Activated CD4-positive, alpha-beta T cell treated with anti-CD3 and anti-CD28 coated beads for 48 hours (primary cell): ENCODE measurements at regions not wholly inside any gene's neighbourhood (a gene's known extent, or its start where the extent isn't known, plus 50 kb on each side); places are given as distances from the start of the nearest gene placed in this dataset.
"Not testable (repeated sequence)": the region's sequence is repeated elsewhere in the genome, so short reads cannot be mapped to it uniquely, and the experiment has no call there.

Experiments used
- DNase-seq: peaks from one replicate; pipeline ENCODE4 v3.0.0-alpha.2; 2020

DNA sequence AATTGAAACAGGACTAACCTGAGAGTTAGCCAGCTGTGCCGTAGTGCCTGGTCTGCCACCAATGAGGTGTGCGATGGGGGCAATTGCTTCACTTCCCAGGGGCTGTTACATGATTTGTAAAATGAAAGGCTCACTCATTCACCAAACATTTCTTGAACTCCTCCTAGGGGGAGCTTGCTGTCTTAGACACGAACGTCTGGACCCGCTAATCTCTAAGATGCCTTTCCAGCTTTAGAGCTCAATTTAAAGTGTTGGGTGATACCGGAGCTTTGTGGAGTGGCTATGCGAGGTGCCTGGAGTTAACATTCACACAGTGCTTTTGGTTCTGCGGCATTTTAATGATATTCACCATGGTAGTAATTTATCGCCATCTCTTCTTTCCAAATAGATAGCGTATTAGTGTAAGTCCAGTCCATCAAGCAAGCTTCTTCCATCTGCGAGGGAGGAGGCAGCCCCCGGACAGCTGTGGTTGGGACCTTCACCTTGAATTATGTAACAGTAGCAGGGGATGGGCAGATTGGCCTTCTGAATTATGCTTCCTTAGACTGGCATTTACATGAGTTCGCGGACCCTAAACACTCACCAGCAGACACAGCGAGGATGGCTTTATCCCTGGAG lies 179.9 kb downstream of the ADSS2 start:
- DNase-seq: no peak

DNA sequence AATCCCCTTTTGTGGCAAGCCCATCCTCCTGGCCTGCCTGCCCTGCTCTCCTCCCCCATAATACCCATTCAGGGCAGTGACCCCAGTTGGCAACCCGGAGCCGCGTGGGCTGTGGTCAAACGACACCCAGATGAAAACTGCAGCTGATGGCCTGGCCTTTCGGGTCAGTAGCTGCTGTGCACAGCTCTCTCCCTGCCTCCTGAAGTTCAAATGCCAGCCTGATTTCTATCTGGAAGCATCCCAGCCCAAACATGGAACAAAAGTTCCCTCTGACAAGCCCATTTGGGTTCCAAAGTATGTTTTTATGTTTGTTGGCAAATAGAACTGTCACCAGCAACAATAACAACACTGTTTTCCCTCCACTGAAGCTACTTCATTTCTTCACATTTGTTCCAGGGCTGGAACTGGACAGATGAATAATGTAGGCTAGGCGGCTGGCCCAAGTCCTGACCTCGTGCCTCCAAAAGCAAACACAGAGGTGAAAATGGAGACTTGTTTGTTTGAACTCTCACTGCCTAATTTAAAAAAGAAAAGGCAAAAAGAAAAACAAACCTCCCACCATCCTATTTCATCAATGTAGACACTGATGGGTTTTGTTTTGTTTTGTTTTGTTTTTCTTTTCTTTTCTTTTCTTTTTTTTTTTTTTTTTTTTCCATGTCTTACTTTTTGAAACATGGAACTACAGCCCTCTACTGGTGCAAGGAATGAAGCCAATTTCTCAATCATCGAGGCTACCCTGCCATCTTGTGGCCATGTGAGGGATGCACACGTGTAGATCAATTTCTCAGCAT lies 179.0 kb downstream of the ADSS2 start:
- DNase-seq: peak; percentile 74

DNA sequence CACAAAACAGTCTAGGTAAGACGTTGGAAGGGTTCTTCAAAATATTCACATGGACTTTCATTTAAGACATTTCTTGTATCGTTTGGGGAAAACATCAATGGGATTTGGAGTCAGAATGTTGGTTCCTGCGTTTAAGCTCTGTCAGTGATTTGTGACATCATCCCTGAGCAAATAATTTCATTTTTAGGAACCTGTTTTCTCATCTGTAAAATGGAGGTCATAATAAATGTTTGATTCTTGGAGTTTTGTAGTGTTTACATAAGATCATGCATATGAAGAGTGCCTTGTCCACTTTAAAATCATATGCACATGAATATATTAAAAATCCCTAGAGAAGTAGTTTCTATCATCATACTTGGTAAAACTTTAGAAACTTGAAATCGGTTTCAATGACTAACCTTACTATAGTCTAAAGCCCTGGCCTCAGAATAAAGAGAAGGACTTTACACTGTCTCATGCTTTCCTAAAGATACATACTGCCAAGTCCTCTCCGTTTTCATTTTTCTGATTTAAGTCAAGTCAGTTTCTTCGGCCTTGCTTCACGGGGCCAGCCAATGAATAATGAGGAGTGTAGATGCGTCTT lies 178.4 kb downstream of the ADSS2 start:
- DNase-seq: no peak

DNA sequence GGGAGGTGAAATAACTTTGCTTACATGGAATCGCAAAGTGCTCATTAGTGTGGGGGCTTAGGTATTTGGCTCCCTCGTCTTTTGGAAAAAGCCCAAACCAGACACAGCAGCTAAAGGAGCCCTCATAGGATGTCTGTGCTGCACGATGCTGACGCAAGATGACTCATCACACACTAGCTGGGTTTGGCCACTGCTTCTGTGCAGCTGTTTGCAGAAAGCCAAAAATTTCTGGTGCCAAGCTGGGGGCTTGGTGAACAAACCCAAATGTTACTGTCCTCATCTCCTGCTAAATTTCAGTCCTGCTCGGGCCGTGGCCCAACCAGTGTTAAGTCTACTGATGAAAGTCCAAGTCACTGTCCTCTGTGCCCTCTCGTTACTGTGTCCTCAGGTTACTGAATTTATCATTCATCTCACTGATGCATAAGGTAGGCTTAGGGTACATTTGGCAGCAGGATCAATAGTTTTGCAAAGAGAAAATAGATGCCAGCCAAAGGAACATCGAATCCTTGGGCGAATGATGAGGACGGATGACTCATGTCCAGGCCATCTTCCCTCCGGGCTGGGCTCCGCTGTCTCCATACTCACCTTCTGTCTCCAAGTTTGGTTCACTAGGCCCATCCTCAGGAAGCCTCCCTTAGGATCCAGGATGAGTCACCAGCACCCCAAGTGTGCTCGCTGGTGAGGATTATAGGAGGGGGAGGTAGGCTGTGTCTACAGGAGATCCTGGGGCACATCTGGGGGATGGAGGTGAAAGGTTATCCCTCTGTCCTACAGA lies 177.7 kb downstream of the ADSS2 start:
- DNase-seq: peak; percentile 27

DNA sequence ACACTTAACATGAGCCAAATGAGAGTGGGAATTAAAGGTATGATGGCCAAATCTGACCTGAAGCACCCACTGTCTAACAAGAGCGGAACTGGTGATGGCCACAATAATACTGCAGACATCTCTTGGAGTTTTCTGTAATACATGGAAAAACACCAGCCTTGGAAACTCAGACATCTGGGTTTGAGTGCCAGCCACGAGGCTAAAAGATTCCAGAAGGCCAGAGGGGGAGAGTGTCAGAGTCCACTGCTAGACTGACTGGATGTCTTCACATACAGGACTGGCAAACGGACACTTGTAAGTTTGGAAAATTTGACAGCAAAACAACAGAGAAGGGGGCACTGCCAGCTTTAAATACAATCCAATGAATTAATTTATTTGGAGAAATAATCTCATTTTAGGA lies 175.1 kb downstream of the ADSS2 start:
- DNase-seq: no peak

DNA sequence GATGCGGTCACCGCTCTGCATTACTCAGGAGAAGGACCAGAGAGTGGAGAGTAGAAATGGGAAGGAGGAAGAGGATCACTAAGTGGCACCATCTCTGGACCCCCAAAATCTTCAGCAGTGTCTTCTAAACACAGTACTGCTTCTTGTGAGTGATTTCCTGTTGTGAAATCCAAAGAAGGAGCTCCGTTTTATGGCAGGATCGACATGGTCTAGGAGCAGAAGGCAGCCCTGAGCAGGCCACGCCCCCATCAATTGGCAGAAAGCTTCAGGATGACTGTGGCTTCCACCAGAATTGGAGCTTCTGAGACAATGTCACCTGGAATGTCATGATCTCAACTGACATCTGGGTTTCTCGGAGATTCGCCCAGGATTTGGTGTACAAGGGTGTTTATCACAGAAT lies 171.5 kb downstream of the ADSS2 start:
- no peak for DNase-seq

DNA sequence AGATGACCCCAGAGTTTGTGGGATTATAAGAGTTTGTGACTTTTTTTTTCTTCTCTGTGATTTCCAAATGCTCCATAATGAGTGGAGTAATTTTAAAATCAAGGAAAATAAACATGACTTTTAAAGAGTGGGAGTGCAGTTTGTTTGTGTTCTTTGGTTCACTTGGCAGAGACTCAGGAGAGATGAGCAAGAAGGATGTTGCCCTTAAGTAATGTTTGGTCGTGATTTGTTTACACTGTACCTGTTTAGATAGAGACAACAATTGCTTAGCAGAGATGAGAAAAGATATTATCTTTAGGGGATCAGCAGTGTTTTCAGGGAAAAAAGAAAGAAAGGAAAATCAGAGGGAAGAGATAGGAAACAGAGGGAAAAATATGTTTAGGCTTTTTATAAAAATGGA lies 170.8 kb downstream of the ADSS2 start:
- no peak for DNase-seq

DNA sequence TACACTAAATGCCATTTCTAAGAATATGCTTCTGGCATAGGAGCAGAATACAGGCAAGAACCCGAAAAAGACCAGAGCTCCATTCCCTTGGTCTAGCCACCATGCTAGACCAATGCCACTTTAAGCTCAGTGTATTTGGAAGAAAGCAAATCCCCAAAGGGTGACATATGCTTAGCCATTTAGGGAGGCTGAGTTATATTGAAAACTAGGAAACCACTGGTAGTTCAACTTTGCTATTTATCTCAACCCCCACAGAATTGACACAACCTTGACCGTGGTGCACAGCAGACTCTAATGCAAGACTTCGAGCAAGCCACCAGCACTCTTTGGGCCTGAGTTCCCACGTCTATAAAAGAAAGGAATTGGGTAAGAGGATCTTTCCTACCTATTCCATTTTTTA lies 167.9 kb downstream of the ADSS2 start:
- no peak for DNase-seq

DNA sequence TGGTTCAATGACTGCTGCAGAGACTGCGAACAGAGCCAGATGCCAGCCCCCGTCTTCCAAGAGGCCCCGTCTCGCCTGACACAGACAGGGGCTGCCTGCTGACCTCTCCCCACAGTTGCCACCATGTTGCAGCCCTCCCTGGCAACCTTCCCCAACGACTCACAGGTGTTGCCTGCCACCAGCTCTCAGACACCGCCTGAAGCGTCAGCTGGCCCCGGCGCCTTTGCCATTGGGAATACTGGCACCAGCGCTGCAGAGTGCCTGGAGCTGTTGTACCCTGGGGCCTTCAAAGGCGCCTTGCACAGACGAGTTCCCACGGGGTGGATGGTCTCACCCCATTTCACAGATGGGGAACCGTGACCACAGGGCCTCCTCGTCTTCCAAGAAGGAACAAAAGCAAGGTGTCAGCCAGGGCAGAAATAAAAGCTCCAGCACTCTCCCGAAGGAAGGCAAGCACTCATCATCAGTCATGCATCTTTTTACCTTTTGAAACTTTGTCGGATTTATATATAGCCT lies 167.0 kb downstream of the ADSS2 start:
- DNase-seq: no peak

DNA sequence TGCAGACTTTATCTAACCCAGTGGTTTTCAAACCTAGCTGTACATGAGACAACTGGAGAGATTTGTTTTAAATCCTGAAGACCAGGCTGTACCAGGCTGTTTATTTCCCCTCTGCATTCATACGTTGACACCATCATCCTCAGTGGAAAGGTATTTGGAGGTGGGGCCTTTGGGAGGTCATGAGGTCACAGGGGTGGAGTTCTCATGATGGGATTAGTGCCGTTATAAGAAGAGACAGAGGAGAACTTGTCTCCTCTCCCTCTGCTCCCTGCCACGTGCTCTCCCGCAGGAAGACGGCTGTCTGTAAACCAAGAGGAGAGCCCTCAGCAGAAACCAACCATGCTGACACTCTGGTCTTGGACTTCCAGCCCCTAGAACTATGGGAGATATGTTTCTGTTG lies 165.4 kb downstream of the ADSS2 start:
- DNase-seq: no peak

DNA sequence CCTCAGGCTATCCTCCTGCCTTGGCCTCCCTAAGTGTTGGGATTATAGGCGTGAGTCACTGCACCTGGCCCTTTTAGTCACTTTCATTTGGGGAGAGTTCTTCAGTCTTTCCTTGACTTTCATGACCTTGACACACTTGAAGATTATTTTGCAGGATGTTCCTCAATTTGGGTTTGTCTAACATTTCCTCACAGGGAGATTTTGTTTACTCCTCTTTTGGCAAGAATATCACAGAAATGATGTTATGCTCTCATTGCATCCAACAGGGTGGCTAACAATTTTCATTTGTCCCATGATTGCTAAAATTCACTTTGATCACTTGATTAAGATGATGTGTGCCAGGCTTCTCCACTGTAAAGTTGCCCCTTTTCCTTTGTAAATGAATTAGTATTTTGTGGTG lies 164.0 kb downstream of the ADSS2 start:
- no peak for DNase-seq

DNA sequence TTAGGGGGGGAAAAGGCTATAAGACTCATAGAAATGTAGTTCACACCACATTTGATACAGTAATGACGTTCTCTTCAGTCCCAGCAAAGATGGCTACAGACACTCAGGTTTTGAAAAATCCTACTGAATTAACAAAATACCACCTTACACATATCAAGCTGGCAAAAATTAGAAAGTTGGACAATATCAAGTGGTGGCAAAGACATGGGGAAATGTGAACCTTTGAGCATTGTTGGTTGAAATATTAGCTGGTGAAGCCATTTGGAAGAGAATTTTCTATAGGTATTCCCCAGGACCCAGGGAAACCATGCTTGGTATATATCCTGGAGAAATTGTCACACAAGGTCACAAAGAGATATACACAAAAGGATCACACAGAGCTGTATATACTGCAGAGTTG lies 163.0 kb downstream of the ADSS2 start:
- no peak for DNase-seq

DNA sequence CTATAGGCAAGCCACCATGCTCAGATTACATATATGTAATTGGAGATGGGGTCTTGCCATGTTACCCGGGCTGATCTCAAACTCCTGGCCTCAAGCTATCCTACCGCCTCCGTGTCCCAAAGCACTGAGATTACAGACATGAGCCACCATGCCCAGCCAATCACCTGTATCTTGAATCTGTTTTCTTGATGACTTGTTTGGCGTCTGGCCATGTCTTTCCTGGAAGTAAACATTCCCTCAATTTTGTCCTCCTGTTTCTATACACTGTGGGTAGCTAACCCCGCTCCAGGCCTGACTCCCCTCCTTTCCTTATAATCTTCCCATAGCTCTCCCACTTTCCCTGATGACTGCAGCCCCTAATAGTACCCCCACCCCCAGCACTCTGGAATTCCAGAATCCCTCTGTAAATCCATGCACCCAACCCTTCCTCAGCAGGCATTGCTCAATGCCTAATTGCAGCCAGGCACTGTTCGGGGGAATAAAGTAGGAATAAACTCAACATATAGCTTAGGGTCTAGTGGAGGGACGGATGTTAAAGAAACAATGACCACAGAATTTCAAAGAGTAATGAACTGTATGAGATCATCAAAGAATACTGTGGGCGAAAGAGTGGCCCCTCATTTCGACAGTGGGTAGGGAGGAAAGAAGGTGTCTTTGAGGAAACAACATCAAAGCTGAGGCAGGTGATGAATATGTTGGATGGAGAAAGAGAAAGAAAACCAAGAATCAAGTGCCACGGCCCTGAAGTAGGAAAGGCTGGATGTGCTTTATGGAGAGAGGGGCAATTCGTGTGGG lies 161.5 kb downstream of the ADSS2 start:
- no peak for DNase-seq

DNA sequence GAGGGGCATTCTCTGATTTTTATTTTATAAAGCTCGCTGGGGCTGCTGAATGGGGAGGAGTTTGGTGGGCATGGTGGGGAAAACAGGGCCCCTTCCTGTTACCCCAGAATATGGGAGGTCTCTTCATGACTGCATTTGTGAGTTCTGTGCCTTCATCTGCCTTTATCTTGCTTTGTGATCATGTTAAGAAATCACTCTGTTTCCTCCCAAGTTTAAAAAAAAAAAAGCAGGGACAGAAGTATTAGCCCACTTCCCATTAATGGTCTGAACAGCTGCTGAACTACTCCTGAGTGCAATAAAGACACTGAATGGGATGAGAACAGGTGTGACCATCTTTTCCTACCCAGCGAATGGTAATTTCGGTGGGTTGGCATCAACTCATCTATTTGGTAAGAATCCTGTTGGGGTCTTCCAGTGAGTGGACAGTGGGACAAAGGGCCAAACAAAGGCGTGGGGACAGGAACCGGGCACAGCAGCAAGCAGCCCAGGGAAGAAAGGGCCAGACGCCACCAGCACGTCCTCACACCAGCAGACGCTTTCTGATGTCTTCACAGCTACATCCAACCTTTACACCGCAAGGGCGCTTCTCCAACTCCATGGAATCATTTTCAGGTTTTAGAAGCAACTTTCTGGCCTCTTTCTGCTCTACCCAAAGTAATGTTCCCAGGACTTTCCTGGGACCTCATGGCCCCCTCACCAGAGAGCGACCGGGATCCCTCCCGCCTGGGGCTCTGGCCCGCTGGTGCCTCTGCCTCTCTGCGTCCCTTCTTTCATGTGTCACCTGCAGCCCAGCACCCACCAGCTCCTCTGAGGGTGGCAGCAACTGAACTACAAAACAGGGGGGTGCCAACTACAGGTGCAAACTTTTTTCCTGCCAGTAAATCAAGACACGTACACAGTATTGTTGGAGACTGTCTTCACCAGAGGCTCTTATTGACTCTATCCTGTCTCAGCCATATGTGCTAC lies 160.2 kb downstream of the ADSS2 start:
- DNase-seq: no peak

DNA sequence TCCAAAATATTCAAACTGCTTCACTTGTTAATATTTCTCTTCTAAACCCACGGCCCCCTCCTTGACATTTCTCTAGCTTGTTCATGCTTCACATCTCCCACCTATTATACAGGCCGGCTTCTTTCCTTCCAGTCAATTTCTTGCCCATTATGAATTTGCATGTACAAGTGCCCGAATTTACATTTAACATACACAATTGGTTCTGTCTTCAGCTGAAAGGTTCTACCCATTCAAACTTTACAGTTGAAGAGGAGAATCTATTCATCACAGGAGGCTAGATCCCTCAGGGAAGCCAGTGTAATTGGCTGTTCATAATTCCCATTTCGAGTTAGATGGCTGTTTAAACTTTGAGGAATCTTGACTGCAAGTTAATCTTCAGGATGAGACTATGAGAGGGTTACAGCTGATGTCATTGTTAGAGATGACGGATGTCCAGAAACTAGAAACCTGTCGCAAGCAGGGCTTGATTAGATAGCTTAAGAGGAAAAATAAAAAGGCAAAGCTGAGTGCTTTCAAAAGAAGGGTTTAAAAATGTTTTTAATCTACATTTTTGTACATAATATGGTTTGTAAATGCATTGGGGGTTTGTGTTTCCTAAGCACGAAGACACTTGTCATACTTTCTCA lies 157.0 kb downstream of the ADSS2 start:
- no peak for DNase-seq

DNA sequence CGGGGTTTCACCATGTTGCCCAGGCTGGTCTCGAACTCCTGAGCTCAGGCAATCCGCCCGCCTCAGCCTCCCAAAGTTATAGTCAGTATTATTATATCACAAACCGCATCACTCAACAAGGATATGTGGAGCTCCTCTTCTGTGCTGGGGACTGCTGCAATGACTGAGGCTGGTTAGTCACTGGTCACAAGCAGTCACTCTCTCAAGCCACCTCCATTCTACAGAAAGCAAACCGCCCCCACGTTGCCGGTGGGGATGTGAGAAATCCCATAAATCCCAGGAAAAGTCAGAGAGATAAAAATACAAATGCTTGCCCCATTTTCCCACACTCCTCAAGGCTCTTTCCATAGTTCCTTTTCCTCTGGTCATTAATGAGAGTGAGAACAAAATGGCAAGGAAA lies 155.7 kb downstream of the ADSS2 start:
- no peak for DNase-seq

DNA sequence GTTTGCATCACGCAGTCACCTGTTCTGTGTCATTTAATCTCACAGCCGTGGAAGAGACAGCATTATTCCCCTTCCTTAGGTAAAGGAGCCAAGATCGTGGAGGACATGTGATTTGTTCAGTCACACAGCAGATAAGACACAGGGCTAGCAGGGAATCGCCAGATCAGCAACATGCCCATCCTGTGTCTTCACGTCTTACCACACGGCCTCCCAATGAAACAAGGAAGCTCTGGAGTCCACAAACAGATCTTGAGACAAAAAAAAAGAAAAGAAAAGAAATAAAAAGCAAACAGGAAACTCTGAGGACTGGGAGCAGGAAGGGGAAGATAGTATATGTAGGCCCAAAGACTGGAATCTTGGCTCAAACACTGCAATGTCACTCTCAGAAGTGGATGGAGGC lies 155.3 kb downstream of the ADSS2 start:
- DNase-seq: no peak

DNA sequence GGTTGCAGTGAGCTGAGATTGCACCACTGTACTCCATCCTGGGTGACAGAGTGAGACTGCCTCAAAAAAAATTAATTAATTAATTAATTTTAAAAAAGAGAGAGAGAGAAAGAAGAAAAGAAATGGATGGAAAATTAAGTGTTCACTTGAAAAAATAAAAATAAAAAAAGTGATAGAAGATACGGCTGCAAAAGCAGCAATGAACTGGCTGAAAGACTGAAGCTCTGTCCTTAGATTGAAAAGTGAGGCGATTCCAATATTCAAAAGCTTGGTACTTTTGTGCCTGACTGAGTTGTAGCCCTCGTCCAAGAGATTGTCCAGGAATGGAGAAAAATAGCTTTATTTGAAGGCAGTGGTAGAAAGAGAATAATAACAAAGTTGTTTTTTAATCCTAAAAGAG lies 154.6 kb downstream of the ADSS2 start:
- no peak for DNase-seq

DNA sequence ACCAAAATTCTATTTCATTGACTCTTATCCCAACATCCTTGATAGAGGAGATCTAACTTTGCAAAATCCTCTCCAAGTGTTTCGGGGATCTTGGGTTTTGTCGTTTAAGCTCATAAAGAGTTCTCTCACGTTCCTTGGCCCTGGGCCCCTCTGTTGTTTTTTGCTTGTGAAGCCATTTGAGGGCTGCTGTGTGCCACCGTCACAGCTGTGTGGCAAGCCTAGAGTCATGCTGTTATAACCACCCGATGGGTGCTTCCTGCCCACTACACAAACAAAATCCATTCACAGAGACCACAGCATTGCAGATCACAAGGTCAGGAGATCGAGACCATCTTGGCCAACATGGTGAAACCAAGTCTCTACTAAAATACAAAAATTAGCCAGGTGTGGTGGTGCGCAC lies 154.1 kb downstream of the ADSS2 start:
- no peak for DNase-seq

DNA sequence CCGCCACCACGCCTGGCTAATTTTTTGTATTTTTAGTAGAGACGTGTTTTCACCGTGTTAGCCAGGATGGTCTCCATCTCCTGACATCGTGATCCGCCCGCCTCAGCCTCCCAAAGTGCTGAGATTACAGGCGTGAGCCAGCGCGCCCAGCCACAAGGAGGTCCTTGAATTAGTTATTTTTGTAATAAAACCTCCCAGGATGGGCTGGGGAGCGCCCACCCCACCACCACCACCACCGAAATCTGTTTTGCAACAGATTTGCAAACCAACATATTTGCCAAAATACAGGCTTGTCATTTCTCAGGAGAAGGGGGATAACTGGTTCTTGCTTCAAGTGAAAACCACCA lies 151.7 kb downstream of the ADSS2 start:
- not testable (repeated sequence) for DNase-seq

DNA sequence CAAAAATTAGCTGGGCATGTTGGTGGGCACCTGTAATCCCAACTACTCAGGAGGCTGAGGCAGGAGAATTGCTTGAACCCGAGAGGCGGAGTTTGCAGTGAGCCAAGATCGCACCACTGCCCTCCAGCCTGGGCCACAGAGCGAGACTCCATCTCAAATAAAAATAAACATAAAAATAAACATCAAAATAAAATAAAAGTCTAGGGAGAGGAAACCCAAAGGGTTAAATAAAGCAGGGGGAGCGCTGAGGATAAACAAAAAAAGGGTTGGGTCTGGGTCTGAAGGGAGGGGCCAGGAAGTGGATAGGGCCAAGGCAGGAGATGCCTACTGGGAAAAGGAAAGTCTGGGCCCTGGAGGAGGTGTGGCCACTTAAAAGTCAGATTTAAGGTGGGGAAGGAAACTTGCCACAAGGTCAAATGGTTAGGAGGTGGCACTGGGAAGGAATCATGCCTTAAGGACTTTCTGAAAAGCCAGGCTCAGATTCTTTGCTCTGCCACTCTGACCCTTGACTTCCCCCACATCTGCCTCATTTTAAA lies 150.0 kb downstream of the ADSS2 start:
- no peak for DNase-seq
